ENCODE measurements at regions not wholly inside any gene's neighbourhood (a gene's known extent, or its start where the extent isn't known, plus 50 kb on each side); places are given as distances from the start of the nearest gene placed in this dataset.

- DNase-seq = no peak
Measured at GRCh38 chr4:135207531-135207930, 1005.9 kb upstream of the PABPC4L start.

- no peak for DNase-seq
Measured at GRCh38 chr4:135204311-135204710, 1002.7 kb upstream of the PABPC4L start.

- DNase-seq = no peak
Measured at GRCh38 chr4:135201081-135201480, 999.5 kb upstream of the PABPC4L start.

GRCh38 chr4:135197641-135198040, 996.1 kb upstream of the PABPC4L start:
- DNase-seq = no peak

- no peak for DNase-seq
Measured at GRCh38 chr4:135194477-135194876, 992.9 kb upstream of the PABPC4L start.

GRCh38 chr4:135192751-135193535, 991.4 kb upstream of the PABPC4L start:
- no peak for DNase-seq

- DNase-seq = no peak
Measured at GRCh38 chr4:135191596-135191995, 990.0 kb upstream of the PABPC4L start.

GRCh38 chr4:135186002-135186401, 984.4 kb upstream of the PABPC4L start:
- DNase-seq = peak; percentile 8

- no peak for DNase-seq
Measured at GRCh38 chr4:135185256-135185655, 983.7 kb upstream of the PABPC4L start.

- DNase-seq = no peak
Measured at GRCh38 chr4:135184715-135185114, 983.1 kb upstream of the PABPC4L start.

- DNase-seq = no peak
Measured at GRCh38 chr4:135177321-135177720, 975.7 kb upstream of the PABPC4L start.

- DNase-seq = no peak
Measured at GRCh38 chr4:135166661-135167060, 965.1 kb upstream of the PABPC4L start.

- DNase-seq = no peak
Measured at GRCh38 chr4:135164601-135165000, 963.0 kb upstream of the PABPC4L start.

- no peak for DNase-seq
Measured at GRCh38 chr4:135144498-135144897, 942.9 kb upstream of the PABPC4L start.

- DNase-seq = no peak
Measured at GRCh38 chr4:135124196-135124595, 922.6 kb upstream of the PABPC4L start.

GRCh38 chr4:135123632-135124031, 922.0 kb upstream of the PABPC4L start:
- DNase-seq = no peak

GRCh38 chr4:135122457-135122856, 920.9 kb upstream of the PABPC4L start:
- no peak for DNase-seq

- no peak for DNase-seq
Measured at GRCh38 chr4:135120195-135120594, 918.6 kb upstream of the PABPC4L start.

GRCh38 chr4:135114079-135114478, 912.5 kb upstream of the PABPC4L start:
- no peak for DNase-seq

- DNase-seq = no peak
Measured at GRCh38 chr4:135098061-135098460, 896.5 kb upstream of the PABPC4L start.

GRCh38 chr4:135073389-135073788, 871.8 kb upstream of the PABPC4L start:
- no peak for DNase-seq

- DNase-seq = no peak
Measured at GRCh38 chr4:135072553-135072952, 871.0 kb upstream of the PABPC4L start.

- DNase-seq = no peak
Measured at GRCh38 chr4:135065366-135065765, 863.8 kb upstream of the PABPC4L start.

- no peak for DNase-seq
Measured at GRCh38 chr4:135050086-135050717, 848.6 kb upstream of the PABPC4L start.

- no peak for DNase-seq
Measured at GRCh38 chr4:135032670-135033069, 831.1 kb upstream of the PABPC4L start.

All from NCI-H510A treated with DMSO at 0.1 percent for 48 hours (cell line).